ENCODE measurements at regions not wholly inside any gene's neighbourhood (a gene's known extent, or its start where the extent isn't known, plus 50 kb on each side); places are given as distances from the start of the nearest gene placed in this dataset.

DNA sequence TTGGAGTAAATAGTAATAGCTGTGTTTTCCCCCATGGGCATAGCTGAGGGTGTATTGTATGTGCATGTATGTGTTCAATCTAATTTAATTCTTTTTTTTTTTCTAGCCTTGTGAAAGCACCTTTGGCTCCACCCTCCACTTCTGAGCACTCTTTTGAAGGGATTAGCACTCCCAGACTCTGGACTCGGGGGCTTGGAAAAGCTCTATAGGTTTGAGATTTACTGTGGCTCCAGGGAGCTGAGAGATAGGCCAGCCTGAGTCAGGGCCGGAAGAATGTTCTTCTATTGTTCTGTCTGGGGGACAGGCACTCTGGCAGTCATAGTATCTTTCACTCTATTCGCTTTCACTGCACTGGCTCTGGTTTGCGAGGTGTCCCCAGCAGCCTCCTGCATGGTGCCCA lies 540.0 kb upstream of the TBX3 start:
- no peak for TF ChIP-seq SP1 (IDR thresholded peaks at IDR 0.05)
- no peak for TF ChIP-seq HDGF (IDR thresholded peaks at IDR 0.05; ENCODE audit: borderline replicate concordance)
- TF ChIP-seq FOXK2 (IDR thresholded peaks at IDR 0.05) = no peak
